H1 (cell line): ENCODE measurements at regions not wholly inside any gene's neighbourhood (a gene's known extent, or its start where the extent isn't known, plus 50 kb on each side); places are given as distances from the start of the nearest gene placed in this dataset.

Source experiments
- CTCF ChIA-PET: fragments of 300-600 bp; sonication (Branson Sonifier 250); formaldehyde crosslinking; loops from one replicate; lab custom pipeline; 2021; ENCODE audit not compliant: partially characterized antibody; lab: Charles Lee
- POLR2A ChIA-PET: fragments of 300-600 bp; sonication (Branson Sonifier 250); formaldehyde crosslinking; loops from one replicate; lab custom pipeline; 2021; ENCODE audit warnings: inconsistent platforms; ENCODE audit not compliant: partially characterized antibody; lab: Charles Lee
- DNase-seq, 2 experiments: peaks; one replicate each; pipeline versions ENCODE4 v3.0.0 to v3.0.0-alpha.2; 2010 to 2022; ENCODE audit warnings: low spot score in 2 of 2, low read depth in 1 of 2, mixed read lengths in 1 of 2
- FAIRE-seq: peaks from 2 replicates; lab custom pipeline; 2011; peaks lifted over from hg19 to GRCh38; lab: Jason Lieb, UNC
- H2AFZ ChIP-seq: 2 replicates; pipeline ENCODE4 v1.8.1; 2012; ENCODE audit warnings: low read length, inconsistent platforms
- H2AK5ac ChIP-seq: 2 replicates; pipeline ENCODE4 v1.6.1; 2013; ENCODE audit warnings: low read depth, low read length
- H2BK120ac ChIP-seq: replicated peaks from 2 replicates; pipeline ENCODE3; 2013; ENCODE audit warnings: low read depth, low read length, inconsistent platforms
- H2BK12ac ChIP-seq: 2 replicates; pipeline ENCODE4 v1.6.1; 2013; ENCODE audit warnings: low read depth, low read length
- H2BK15ac ChIP-seq: 2 replicates; pipeline ENCODE4 v1.6.1; 2013; ENCODE audit warnings: low read length
- H2BK20ac ChIP-seq: 2 replicates; pipeline ENCODE4 v1.6.1; 2013; ENCODE audit warnings: low read length
- H2BK5ac ChIP-seq: 2 replicates; pipeline ENCODE4 v1.6.1; 2013; ENCODE audit warnings: low read depth, low read length
- H3K14ac ChIP-seq: 2 replicates; pipeline ENCODE4 v1.6.1; 2013; ENCODE audit warnings: inconsistent platforms; ENCODE audit not compliant: insufficient read length
- H3K18ac ChIP-seq: 2 replicates; pipeline ENCODE4 v1.6.1; 2013; ENCODE audit warnings: low read length; ENCODE audit errors: extremely low read depth
- H3K23ac ChIP-seq: 2 replicates; pipeline ENCODE4 v1.6.1; 2013; ENCODE audit warnings: inconsistent platforms; ENCODE audit not compliant: insufficient read length
- H3K23me2 ChIP-seq: 2 replicates; pipeline ENCODE4 v1.6.1; 2013; ENCODE audit warnings: low read depth, low read length
- H3K27ac ChIP-seq: 2 replicates; pipeline ENCODE4 v1.6.1; 2011; ENCODE audit warnings: low read depth, low read length, inconsistent platforms
- H3K27me3 ChIP-seq, 4 experiments: replicated peaks in 1 of 4; 1 replicate in 1 of 4; 2 replicates in 3 of 4; pipeline versions ENCODE4 v1.6.1 to v1.8.1; 2011 to 2013; ENCODE audit warnings: low read length in 3 of 4, mild to moderate bottlenecking in 3 of 4, inconsistent platforms in 2 of 4, mixed read lengths in 2 of 4, moderate library complexity in 1 of 4; ENCODE audit not compliant: control insufficient read depth in 3 of 4, insufficient read depth in 3 of 4; ENCODE audit errors: extremely low read depth in 1 of 4
- H3K36me3 ChIP-seq, 4 experiments: 2 replicates each; pipeline versions ENCODE4 v1.6.1 to v1.8.1; 2011 to 2013; ENCODE audit warnings: mild to moderate bottlenecking in 4 of 4, low read length in 3 of 4, moderate library complexity in 2 of 4, control low read depth in 1 of 4, inconsistent platforms in 1 of 4; ENCODE audit not compliant: insufficient read depth in 4 of 4, control insufficient read depth in 2 of 4
- H3K4ac ChIP-seq: replicated peaks from 2 replicates; pipeline ENCODE3; 2013; ENCODE audit warnings: low read length, low read depth, mixed read lengths, inconsistent platforms; ENCODE audit not compliant: insufficient read length
- H3K4me1 ChIP-seq, 4 experiments: replicated peaks in 1 of 4; 1 replicate in 1 of 4; 2 replicates in 3 of 4; pipeline versions ENCODE4 v1.6.1 to v1.8.1; 2011 to 2013; ENCODE audit warnings: low read length in 3 of 4, inconsistent platforms in 2 of 4, mixed read lengths in 1 of 4; ENCODE audit not compliant: insufficient read depth in 4 of 4, control insufficient read depth in 3 of 4
- H3K4me2 ChIP-seq, 2 experiments: 2 replicates each; pipeline versions ENCODE4 v1.6.1 to v1.8.1; 2011 to 2013; ENCODE audit warnings: low read depth in 2 of 2, low read length in 2 of 2, control low read depth in 1 of 2, inconsistent platforms in 1 of 2, mild to moderate bottlenecking in 1 of 2; ENCODE audit not compliant: insufficient read depth in 1 of 2
- H3K4me3 ChIP-seq, 4 experiments: fragments of 200-600, 300-600 bp in 1 of 4; sonication (generic), shearing (Covaris generic), sonication (Bioruptor Twin) in 1 of 4; 2 replicates each; pipeline versions ENCODE4 v1.5.1 to v1.8.1; 2011 to 2016; ENCODE audit warnings: low read length in 4 of 4, low read depth in 3 of 4, control low read depth in 2 of 4, inconsistent platforms in 2 of 4, mild to moderate bottlenecking in 2 of 4, mixed read lengths in 1 of 4, moderate library complexity in 1 of 4; ENCODE audit not compliant: insufficient read depth in 2 of 4; ENCODE audit errors: extremely low read depth in 1 of 4
- H3K56ac ChIP-seq: replicated peaks from 2 replicates; pipeline ENCODE3; 2013; ENCODE audit warnings: low read depth, mild to moderate bottlenecking, mixed read lengths, low read length, inconsistent platforms; ENCODE audit not compliant: insufficient read length
- H3K79me1 ChIP-seq: 2 replicates; pipeline ENCODE4 v1.6.1; 2013; ENCODE audit warnings: low read depth, low read length, control low read depth
- H3K79me2 ChIP-seq, 2 experiments: 2 replicates each; pipeline versions ENCODE4 v1.6.1 to v1.8.1; 2012 to 2013; ENCODE audit warnings: low read length in 2 of 2, mild to moderate bottlenecking in 2 of 2, inconsistent platforms in 1 of 2; ENCODE audit not compliant: insufficient read depth in 2 of 2, control insufficient read depth in 1 of 2
- H3K9ac ChIP-seq, 4 experiments: replicated peaks in 1 of 4; 1 replicate in 1 of 4; 2 replicates in 3 of 4; pipeline versions ENCODE4 v1.6.1 to v1.8.1; 2011 to 2013; ENCODE audit warnings: low read depth in 3 of 4, low read length in 3 of 4, control low read depth in 2 of 4, mild to moderate bottlenecking in 2 of 4, moderate library complexity in 2 of 4, inconsistent platforms in 1 of 4; ENCODE audit errors: extremely low read depth in 1 of 4
- H3K9me3 ChIP-seq, 2 experiments: 2 replicates each; pipeline versions ENCODE4 v1.6.1 to v1.8.1; 2012 to 2013; ENCODE audit warnings: mild to moderate bottlenecking in 2 of 2, moderate library complexity in 2 of 2, control low read depth in 1 of 2, inconsistent platforms in 1 of 2, low read depth in 1 of 2, low read length in 1 of 2, mixed read lengths in 1 of 2; ENCODE audit not compliant: insufficient read depth in 2 of 2
- H4K20me1 ChIP-seq, 2 experiments: replicated peaks in 1 of 2; 2 replicates each; pipeline versions ENCODE3 to v1.8.1; 2011 to 2013; ENCODE audit warnings: inconsistent platforms in 2 of 2, low read length in 2 of 2, mild to moderate bottlenecking in 1 of 2; ENCODE audit not compliant: insufficient read depth in 2 of 2, control insufficient read depth in 1 of 2
- H4K5ac ChIP-seq: 2 replicates; pipeline ENCODE4 v1.6.1; 2013; ENCODE audit warnings: low read length, low read depth, mixed read lengths, inconsistent platforms; ENCODE audit not compliant: insufficient read length
- H4K8ac ChIP-seq: 2 replicates; pipeline ENCODE4 v1.8.0; 2013; ENCODE audit warnings: mild to moderate bottlenecking, moderate library complexity, low read length, inconsistent platforms; ENCODE audit not compliant: insufficient read depth; ENCODE audit errors: extremely low read depth
- H4K91ac ChIP-seq: replicated peaks from 2 replicates; pipeline ENCODE3; 2013; ENCODE audit warnings: low read length, mixed read lengths, inconsistent platforms; ENCODE audit not compliant: insufficient read length
- FOSL1 ChIP-seq: IDR thresholded peaks from 2 replicates; pipeline ENCODE4 v1.6.1; 2011; ENCODE audit warnings: mild to moderate bottlenecking, low read depth, low read length, moderate library complexity; ENCODE audit not compliant: insufficient read depth
- JUN ChIP-seq: IDR thresholded peaks from 2 replicates; pipeline ENCODE4 v1.6.1; 2011; ENCODE audit warnings: low read depth, mild to moderate bottlenecking, improper control_type of control experiment, low read length
- MAFK ChIP-seq: IDR thresholded peaks from 2 replicates; pipeline ENCODE4 v1.6.1; 2012; ENCODE audit warnings: low read depth, mild to moderate bottlenecking, improper control_type of control experiment, low read length
- WGBS, 2 experiments: shearing (Covaris generic) in 1 of 2; methylation state at CpG; one replicate each; pipeline versions ENCODE4 v1.1.6 to v1.1.7; 2013 to 2015; ENCODE audit warnings: low lambda C conversion rate in 2 of 2, mixed read lengths in 2 of 2, inconsistent platforms in 1 of 2, low coverage in 1 of 2, missing lambda C conversion rate in 1 of 2; ENCODE audit not compliant: insufficient replicate concordance in 2 of 2, insufficient coverage in 1 of 2, insufficient read length in 1 of 2; ENCODE audit errors: extremely low coverage in 1 of 2, missing lambda C conversion rate in 1 of 2; 5-methylcytosine and 5-hydroxymethylcytosine counted together

GRCh38 chr2:181124497-181124896 lies 144.1 kb downstream of the UBE2E3 start:
- no peaks in the 10 kb centered on the region for H3K79me2 ChIP-seq
- H3K56ac ChIP-seq: no peak overlapping the region
- TF ChIP-seq MAFK: no peak
- no peak for TF ChIP-seq FOSL1
- no peak for TF ChIP-seq JUN
- FAIRE-seq (no peak), DNase-seq (no peak)
- H3K23me2 ChIP-seq: no peaks in the 10 kb centered on the region
- no peaks in the 10 kb centered on the region for H3K36me3 ChIP-seq
- no peaks in the 10 kb centered on the region for H3K79me1 ChIP-seq
- H2AFZ ChIP-seq: no peak overlapping the region
- no peak overlapping the region for H2BK15ac ChIP-seq
- ChIA-PET POLR2A (no interaction called here), CTCF (interaction anchor here (0.8 kb wide), 1 partner anchor 20 kb away, joined by 3 read pairs; no protein-coding TSS in a partner anchor)
- 0 out of 7 replicates have a peak, but pooled peaks cover 0 to 2% (median 0%) of the 10 kb centered on the region in 4 experiments for H3K4me1 ChIP-seq
- H2BK120ac ChIP-seq: no peak overlapping the region
- H3K27me3 ChIP-seq: no peaks in the 10 kb centered on the region
- no peaks in the 10 kb centered on the region for H4K20me1 ChIP-seq
- H3K9ac ChIP-seq: no peak overlapping the region
- H4K8ac ChIP-seq: no peak overlapping the region
- no peak overlapping the region for H2BK5ac ChIP-seq
- no peak overlapping the region for H3K14ac ChIP-seq
- no peak overlapping the region for H3K27ac ChIP-seq
- no peak overlapping the region for H3K23ac ChIP-seq
- no peak overlapping the region for H3K4me2 ChIP-seq
- no peak overlapping the region for H2AK5ac ChIP-seq
- no peak overlapping the region for H4K91ac ChIP-seq
- H3K18ac ChIP-seq: no peak overlapping the region
- no peaks in the 10 kb centered on the region for H3K9me3 ChIP-seq
- WGBS, 2 experiments: 67% methylated on average over 3 of the region's 3 CpGs; no CpG with 5 or more reads in 1 of the 2 experiments
- no peak overlapping the region for H3K4me3 ChIP-seq
- no peak overlapping the region for H4K5ac ChIP-seq
- no peak overlapping the region for H2BK20ac ChIP-seq
- H2BK12ac ChIP-seq: no peak overlapping the region
- no peak overlapping the region for H3K4ac ChIP-seq
